Activated naive CD8-positive, alpha-beta T cell treated with anti-CD3 and anti-CD28 coated beads, Interleukin-2, amount 10 ng/mL, durations not matched to agents 7 days and 5 days (primary cell): ENCODE measurements at regions not wholly inside any gene's neighbourhood (a gene's known extent, or its start where the extent isn't known, plus 50 kb on each side); places are given as distances from the start of the nearest gene placed in this dataset.

Experiments
- ATAC-seq: fragments of 150-1000 bp; cut with Tn5 transposase; one replicate; pipeline ENCODE4 v1.10.0; 2021; ENCODE audit warnings: low read depth, moderate library complexity
- POLR2A ChIA-PET: fragments of 350-600 bp; sonication (Branson Sonifier 250); formaldehyde crosslinking; loops from one replicate; lab custom pipeline; 2021; ENCODE audit warnings: antibody characterized with exemption; lab: Charles Lee
- DNase-seq: peaks from one replicate; pipeline ENCODE4 v3.0.0; 2021
- H3K27ac Mint-ChIP-seq: one replicate; pipeline ENCODE4 v1.8.0; 2022; ENCODE audit warnings: mild to moderate bottlenecking, mixed read lengths
- H3K27me3 Mint-ChIP-seq: one replicate; pipeline ENCODE4 v1.8.0; 2022; ENCODE audit warnings: mild to moderate bottlenecking, moderate library complexity, mixed read lengths
- H3K36me3 Mint-ChIP-seq: one replicate; pipeline ENCODE4 v1.8.0; 2021; ENCODE audit warnings: mild to moderate bottlenecking, mixed read lengths
- H3K4me1 Mint-ChIP-seq: one replicate; pipeline ENCODE4 v1.8.0; 2021; ENCODE audit warnings: mixed read lengths
- H3K4me3 Mint-ChIP-seq: one replicate; pipeline ENCODE4 v1.8.0; 2022; ENCODE audit warnings: mild to moderate bottlenecking, moderate library complexity, mixed read lengths
- H3K9me3 Mint-ChIP-seq: one replicate; pipeline ENCODE4 v1.8.0; 2021; ENCODE audit warnings: mixed read lengths

DNA sequence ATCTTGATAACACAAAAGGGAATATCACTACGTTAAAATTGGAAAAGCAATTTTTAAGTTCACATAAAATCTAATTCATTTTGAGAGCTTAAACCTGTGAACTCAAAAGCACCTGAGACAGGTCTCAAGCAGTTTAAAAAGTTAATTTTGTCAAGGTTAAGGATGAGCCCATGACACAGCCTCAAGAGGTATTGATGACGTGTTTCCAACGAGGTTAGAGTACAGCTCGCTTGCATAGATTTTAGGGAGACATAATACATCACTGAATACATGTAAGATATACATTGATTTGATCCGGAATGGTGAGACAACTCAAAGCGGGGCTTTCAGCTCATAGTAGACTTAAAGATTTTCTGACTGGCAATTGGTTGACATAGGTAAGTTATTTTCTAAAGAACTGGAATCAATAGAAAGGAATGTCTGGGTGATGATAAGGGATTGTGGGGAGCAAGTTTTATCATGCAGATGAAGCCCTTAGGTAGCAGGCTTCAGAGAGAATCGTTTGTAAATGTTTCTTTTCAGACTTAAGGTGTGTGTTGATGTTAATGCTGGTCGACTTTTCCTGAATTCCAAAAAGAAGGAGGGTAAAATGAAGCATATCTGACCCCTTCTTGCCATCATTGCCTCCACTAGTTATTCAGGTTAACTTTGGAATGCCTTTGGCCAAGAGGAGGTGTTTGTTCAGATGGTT lies 2890.6 kb downstream of the PCDH9 start:
- Mint-ChIP-seq H3K36me3 (no peaks in the 10 kb centered on the region), H3K27ac (no peak overlapping the region), H3K27me3 (no peaks in the 10 kb centered on the region), H3K9me3 (peaks cover 3% of the 10 kb centered on the region), H3K4me3 (no peak overlapping the region), H3K4me1 (no peaks in the 10 kb centered on the region)
- POLR2A ChIA-PET, result no interaction called here
- ATAC-seq, result no peak
- no peak for DNase-seq

- H3K27me3 Mint-ChIP-seq, result no peaks in the 10 kb centered on the region
- H3K4me1 Mint-ChIP-seq, result no peaks in the 10 kb centered on the region
- H3K36me3 Mint-ChIP-seq, result no peaks in the 10 kb centered on the region
- no peak overlapping the region for H3K27ac Mint-ChIP-seq
- POLR2A ChIA-PET, result no interaction called here
- H3K9me3 Mint-ChIP-seq, result peaks cover 2% of the 10 kb centered on the region
- no peak overlapping the region for H3K4me3 Mint-ChIP-seq
- ATAC-seq (no peak), DNase-seq (no peak)
Observed at GRCh38 chr13:64338671-64339070, 2891.5 kb downstream of the PCDH9 start.

GRCh38 chr13:64333888-64334287 lies 2896.2 kb downstream of the PCDH9 start:
- POLR2A ChIA-PET, result no interaction called here
- H3K9me3 Mint-ChIP-seq, result peaks cover 1% of the 10 kb centered on the region
- no peak overlapping the region for H3K27ac Mint-ChIP-seq

DNA sequence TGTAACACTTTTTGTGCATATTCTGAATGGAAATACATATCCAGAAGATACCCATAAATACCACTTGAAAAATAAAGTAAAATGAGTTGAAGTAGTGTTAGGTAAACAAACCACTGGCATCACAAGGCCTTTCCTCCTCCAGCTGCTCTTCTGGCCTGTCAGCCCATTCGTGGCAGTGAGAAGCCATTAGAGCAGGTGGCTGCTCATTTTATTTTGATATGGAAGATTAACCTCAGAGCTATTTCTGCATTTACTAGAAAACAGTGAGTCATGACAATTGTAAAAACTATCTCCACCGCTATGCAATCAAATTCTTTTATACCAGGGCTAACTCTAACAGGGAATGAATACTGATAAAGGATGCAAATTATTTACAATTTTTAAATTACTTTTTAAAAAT lies 2898.1 kb downstream of the PCDH9 start:
- H3K4me3 Mint-ChIP-seq, result no peak overlapping the region
- ATAC-seq, result no peak
- no peaks in the 10 kb centered on the region for H3K4me1 Mint-ChIP-seq
- no peaks in the 10 kb centered on the region for H3K27me3 Mint-ChIP-seq
- no peak overlapping the region for H3K27ac Mint-ChIP-seq
- H3K36me3 Mint-ChIP-seq, result no peaks in the 10 kb centered on the region
- POLR2A ChIA-PET, result no interaction called here
- peaks cover 1% of the 10 kb centered on the region for H3K9me3 Mint-ChIP-seq
- no peak for DNase-seq

More at GRCh38 chr13:64333888-64334287, 2896.2 kb downstream of the PCDH9 start:
- no peaks in the 10 kb centered on the region for H3K36me3 Mint-ChIP-seq
- no peaks in the 10 kb centered on the region for H3K4me1 Mint-ChIP-seq
- H3K27me3 Mint-ChIP-seq, result no peaks in the 10 kb centered on the region
- no peak for ATAC-seq
- H3K4me3 Mint-ChIP-seq, result no peak overlapping the region
- no peak for DNase-seq

- Mint-ChIP-seq H3K9me3 (peaks cover 3% of the 10 kb centered on the region), H3K4me1 (no peaks in the 10 kb centered on the region), H3K27me3 (no peaks in the 10 kb centered on the region), H3K27ac (no peak overlapping the region), H3K4me3 (no peak overlapping the region), H3K36me3 (no peaks in the 10 kb centered on the region)
- DNase-seq (no peak), ATAC-seq (no peak)
- POLR2A ChIA-PET, result no interaction called here
Observed at GRCh38 chr13:64327505-64328194, 2902.5 kb downstream of the PCDH9 start.

- Mint-ChIP-seq H3K27me3 (no peaks in the 10 kb centered on the region), H3K36me3 (no peaks in the 10 kb centered on the region), H3K9me3 (peaks cover 2% of the 10 kb centered on the region), H3K4me1 (no peaks in the 10 kb centered on the region), H3K4me3 (no peak overlapping the region), H3K27ac (no peak overlapping the region)
- POLR2A ChIA-PET, result no interaction called here
- DNase-seq (no peak), ATAC-seq (no peak)
Observed at GRCh38 chr13:64314331-64314730, 2898.7 kb upstream of the PCDH20 start.

GRCh38 chr13:64311948-64312347 lies 2896.3 kb upstream of the PCDH20 start:
- H3K27ac Mint-ChIP-seq, result no peak overlapping the region
- POLR2A ChIA-PET, result no interaction called here
- no peak for ATAC-seq
- no peaks in the 10 kb centered on the region for H3K36me3 Mint-ChIP-seq
- no peak for DNase-seq
- no peaks in the 10 kb centered on the region for H3K4me1 Mint-ChIP-seq
- H3K9me3 Mint-ChIP-seq, result peaks cover 5% of the 10 kb centered on the region
- no peak overlapping the region for H3K4me3 Mint-ChIP-seq
- H3K27me3 Mint-ChIP-seq, result no peaks in the 10 kb centered on the region

DNA sequence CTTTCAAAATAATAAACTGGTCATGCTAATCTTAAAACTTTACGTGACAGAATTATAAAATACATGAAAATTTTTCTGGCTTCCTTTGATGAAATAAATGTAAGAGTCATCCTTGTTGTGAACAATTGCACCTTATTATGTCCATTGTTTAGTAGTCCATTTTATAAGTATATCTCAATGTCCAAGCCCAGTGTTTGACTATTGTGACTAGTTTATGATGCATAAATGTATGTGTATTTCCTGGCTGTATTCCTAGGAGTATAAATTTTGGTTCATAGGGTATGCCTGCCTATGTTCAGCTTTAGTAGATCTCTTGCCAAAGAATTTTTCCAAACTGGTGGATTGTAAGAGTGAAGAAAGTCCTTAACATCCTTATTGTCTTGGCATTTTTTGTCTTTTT lies 2895.5 kb upstream of the PCDH20 start:
- ATAC-seq (no peak), DNase-seq (no peak)
- H3K36me3 Mint-ChIP-seq, result no peaks in the 10 kb centered on the region
- no peaks in the 10 kb centered on the region for H3K27me3 Mint-ChIP-seq
- H3K27ac Mint-ChIP-seq, result no peak overlapping the region
- no peaks in the 10 kb centered on the region for H3K4me1 Mint-ChIP-seq
- POLR2A ChIA-PET, result no interaction called here
- peaks cover 4% of the 10 kb centered on the region for H3K9me3 Mint-ChIP-seq
- H3K4me3 Mint-ChIP-seq, result no peak overlapping the region

- Mint-ChIP-seq H3K4me1 (no peaks in the 10 kb centered on the region), H3K27ac (no peak overlapping the region), H3K9me3 (peaks cover 6% of the 10 kb centered on the region), H3K4me3 (no peak overlapping the region), H3K36me3 (no peaks in the 10 kb centered on the region), H3K27me3 (no peaks in the 10 kb centered on the region)
- POLR2A ChIA-PET, result no interaction called here
- ATAC-seq (no peak), DNase-seq (no peak)
Observed at GRCh38 chr13:64305246-64305645, 2889.6 kb upstream of the PCDH20 start.

- DNase-seq, result no peak
- Mint-ChIP-seq H3K36me3 (no peaks in the 10 kb centered on the region), H3K4me1 (no peaks in the 10 kb centered on the region), H3K4me3 (no peak overlapping the region), H3K27ac (no peak overlapping the region), H3K27me3 (no peaks in the 10 kb centered on the region), H3K9me3 (peaks cover 5% of the 10 kb centered on the region)
- POLR2A ChIA-PET, result no interaction called here
- ATAC-seq, result no peak
Observed at GRCh38 chr13:64300239-64300638, 2884.6 kb upstream of the PCDH20 start.

GRCh38 chr13:64293923-64294322 lies 2878.3 kb upstream of the PCDH20 start:
- H3K4me1 Mint-ChIP-seq, result no peaks in the 10 kb centered on the region
- POLR2A ChIA-PET, result no interaction called here
- H3K9me3 Mint-ChIP-seq, result peaks cover 5% of the 10 kb centered on the region
- H3K27ac Mint-ChIP-seq, result no peak overlapping the region
- no peak overlapping the region for H3K4me3 Mint-ChIP-seq
- no peak for ATAC-seq
- DNase-seq, result no peak
- no peaks in the 10 kb centered on the region for H3K36me3 Mint-ChIP-seq
- H3K27me3 Mint-ChIP-seq, result no peaks in the 10 kb centered on the region

GRCh38 chr13:64289702-64290101 lies 2874.1 kb upstream of the PCDH20 start:
- H3K27ac Mint-ChIP-seq, result no peak overlapping the region
- H3K27me3 Mint-ChIP-seq, result no peaks in the 10 kb centered on the region
- ATAC-seq, result no peak
- H3K4me3 Mint-ChIP-seq, result no peak overlapping the region
- peaks cover 7% of the 10 kb centered on the region for H3K9me3 Mint-ChIP-seq
- no peak for DNase-seq
- H3K36me3 Mint-ChIP-seq, result no peaks in the 10 kb centered on the region
- POLR2A ChIA-PET, result no interaction called here
- no peaks in the 10 kb centered on the region for H3K4me1 Mint-ChIP-seq

DNA sequence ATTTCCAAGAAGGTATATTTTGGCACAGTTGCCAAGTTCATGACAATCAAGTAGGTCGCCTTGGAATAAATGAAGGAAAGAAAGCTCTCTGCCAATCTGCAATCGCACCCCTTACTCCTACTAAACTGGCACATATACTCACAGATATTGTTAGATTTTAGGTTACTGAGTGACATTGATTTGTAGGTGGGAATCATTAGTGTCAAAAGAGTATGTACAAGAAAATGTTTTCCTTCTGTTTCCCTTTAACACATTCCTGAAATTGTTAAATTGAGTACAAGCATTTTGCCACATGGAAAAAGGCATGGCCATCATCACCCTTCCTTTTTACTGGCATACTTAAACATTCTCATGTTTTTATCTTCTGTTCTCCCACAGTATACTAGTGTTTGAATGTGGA lies 2868.3 kb upstream of the PCDH20 start:
- Mint-ChIP-seq H3K27ac (no peak overlapping the region), H3K27me3 (no peaks in the 10 kb centered on the region), H3K36me3 (no peaks in the 10 kb centered on the region), H3K4me1 (no peaks in the 10 kb centered on the region), H3K4me3 (no peak overlapping the region), H3K9me3 (peaks cover 10% of the 10 kb centered on the region)
- DNase-seq, result no peak
- ATAC-seq, result no peak
- POLR2A ChIA-PET, result no interaction called here

- ATAC-seq, result no peak
- POLR2A ChIA-PET, result no interaction called here
- Mint-ChIP-seq H3K36me3 (no peaks in the 10 kb centered on the region), H3K27ac (no peak overlapping the region), H3K4me3 (no peak overlapping the region), H3K9me3 (peaks cover 7% of the 10 kb centered on the region), H3K4me1 (no peaks in the 10 kb centered on the region), H3K27me3 (no peaks in the 10 kb centered on the region)
- DNase-seq, result no peak
Observed at GRCh38 chr13:64278493-64278892, 2862.8 kb upstream of the PCDH20 start.
